OCI-LY3 (cell line): ENCODE measurements at regions not wholly inside any gene's neighbourhood (a gene's known extent, or its start where the extent isn't known, plus 50 kb on each side); places are given as distances from the start of the nearest gene placed in this dataset.

ENCODE experiments used
- EZH2phosphoT487 ChIP-seq: fragments of 200-600 bp; shearing (Covaris generic); IDR thresholded peaks from 2 replicates; pipeline ENCODE4 v1.6.1; 2018; ENCODE audit warnings: antibody characterized with exemption, mixed run types, low read depth
- TF ChIP-seq, protein P1 (sequence below): fragments of 200-600, 300-600 bp; sonication (generic); IDR thresholded peaks from 2 replicates; pipeline ENCODE4 v1.5.1; 2014; ENCODE audit warnings: antibody characterized with exemption, low read length, low read depth

DNA sequence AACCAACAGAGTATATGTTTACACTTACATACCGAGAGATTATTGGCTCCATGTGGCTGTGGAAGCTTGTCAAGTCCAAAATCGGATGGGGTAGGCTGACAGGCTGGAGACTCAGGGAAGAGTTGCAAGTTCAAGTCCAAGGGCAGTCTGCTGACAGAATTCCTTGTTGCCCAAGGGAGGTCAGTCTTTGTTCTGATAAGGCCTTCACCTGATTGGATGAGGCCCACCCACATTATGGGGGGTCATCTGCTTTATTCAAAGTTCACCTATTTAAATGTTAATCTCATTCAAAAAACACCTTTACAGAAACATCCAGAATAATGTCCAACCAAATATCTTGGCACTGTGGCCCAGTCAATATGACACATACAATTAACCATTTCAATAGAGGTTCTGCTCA lies 452.4 kb downstream of the KLF12 start:
- TF ChIP-seq, protein P1, sequence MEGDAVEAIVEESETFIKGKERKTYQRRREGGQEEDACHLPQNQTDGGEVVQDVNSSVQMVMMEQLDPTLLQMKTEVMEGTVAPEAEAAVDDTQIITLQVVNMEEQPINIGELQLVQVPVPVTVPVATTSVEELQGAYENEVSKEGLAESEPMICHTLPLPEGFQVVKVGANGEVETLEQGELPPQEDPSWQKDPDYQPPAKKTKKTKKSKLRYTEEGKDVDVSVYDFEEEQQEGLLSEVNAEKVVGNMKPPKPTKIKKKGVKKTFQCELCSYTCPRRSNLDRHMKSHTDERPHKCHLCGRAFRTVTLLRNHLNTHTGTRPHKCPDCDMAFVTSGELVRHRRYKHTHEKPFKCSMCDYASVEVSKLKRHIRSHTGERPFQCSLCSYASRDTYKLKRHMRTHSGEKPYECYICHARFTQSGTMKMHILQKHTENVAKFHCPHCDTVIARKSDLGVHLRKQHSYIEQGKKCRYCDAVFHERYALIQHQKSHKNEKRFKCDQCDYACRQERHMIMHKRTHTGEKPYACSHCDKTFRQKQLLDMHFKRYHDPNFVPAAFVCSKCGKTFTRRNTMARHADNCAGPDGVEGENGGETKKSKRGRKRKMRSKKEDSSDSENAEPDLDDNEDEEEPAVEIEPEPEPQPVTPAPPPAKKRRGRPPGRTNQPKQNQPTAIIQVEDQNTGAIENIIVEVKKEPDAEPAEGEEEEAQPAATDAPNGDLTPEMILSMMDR: no peak
- TF ChIP-seq EZH2phosphoT487: no peak
